Occipital lobe (tissue), 1 donor: ENCODE measurements at regions not wholly inside any gene's neighbourhood (a gene's known extent, or its start where the extent isn't known, plus 50 kb on each side); places are given as distances from the start of the nearest gene placed in this dataset.

Experiments
- DNase-seq: peaks from one replicate; lab custom pipeline; 2025; lab: John Stamatoyannopoulos, UW

- DNase-seq = no peak
Observed at GRCh38 chr10:78388331-78389050, 354.8 kb downstream of the RPS24 start.

GRCh38 chr10:78389419-78389818, 355.8 kb downstream of the RPS24 start:
- no peak for DNase-seq

- DNase-seq = no peak
Observed at GRCh38 chr10:78390051-78390450, 356.4 kb downstream of the RPS24 start.

GRCh38 chr10:78390817-78391216, 357.2 kb downstream of the RPS24 start:
- no peak for DNase-seq

GRCh38 chr10:78391585-78391984, 357.9 kb downstream of the RPS24 start:
- no peak for DNase-seq

- no peak for DNase-seq
Observed at GRCh38 chr10:78392197-78392596, 358.5 kb downstream of the RPS24 start.

GRCh38 chr10:78393094-78393493, 359.4 kb downstream of the RPS24 start:
- no peak for DNase-seq

- no peak for DNase-seq
Observed at GRCh38 chr10:78394047-78394446, 360.4 kb downstream of the RPS24 start.

- no peak for DNase-seq
Observed at GRCh38 chr10:78395162-78395561, 361.5 kb downstream of the RPS24 start.

- no peak for DNase-seq
Observed at GRCh38 chr10:78396754-78397153, 363.1 kb downstream of the RPS24 start.

- no peak for DNase-seq
Observed at GRCh38 chr10:78397786-78398185, 364.1 kb downstream of the RPS24 start.

GRCh38 chr10:78398382-78398781, 364.7 kb downstream of the RPS24 start:
- DNase-seq = no peak

- no peak for DNase-seq
Observed at GRCh38 chr10:78401624-78402367, 368.1 kb downstream of the RPS24 start.

GRCh38 chr10:78402591-78402990, 368.9 kb downstream of the RPS24 start:
- DNase-seq = no peak

GRCh38 chr10:78403781-78404180, 370.1 kb downstream of the RPS24 start:
- DNase-seq = no peak

- no peak for DNase-seq
Observed at GRCh38 chr10:78404296-78404695, 370.6 kb downstream of the RPS24 start.

GRCh38 chr10:78405231-78405630, 371.6 kb downstream of the RPS24 start:
- no peak for DNase-seq

- DNase-seq = no peak
Observed at GRCh38 chr10:78405736-78406135, 372.1 kb downstream of the RPS24 start.

GRCh38 chr10:78406648-78407008, 373.0 kb downstream of the RPS24 start:
- no peak for DNase-seq

GRCh38 chr10:78407009-78407711, 373.5 kb downstream of the RPS24 start:
- DNase-seq = peak; percentile 88

- DNase-seq = no peak
Observed at GRCh38 chr10:78407966-78408365, 374.3 kb downstream of the RPS24 start.

GRCh38 chr10:78408671-78409472, 375.2 kb downstream of the RPS24 start:
- no peak for DNase-seq
